GM18858 (cell line): ENCODE measurements at regions not wholly inside any gene's neighbourhood (a gene's known extent, or its start where the extent isn't known, plus 50 kb on each side); places are given as distances from the start of the nearest gene placed in this dataset.
"Not testable (repeated sequence)": the region's sequence is repeated elsewhere in the genome, so short reads cannot be mapped to it uniquely, and the experiment has no call there.

ENCODE experiments used
- ATAC-seq: cut with Tn5 transposase; IDR thresholded peaks from one replicate; pipeline ENCODE4 v1.9.1; 2021; ENCODE audit not compliant: unreplicated experiment

GRCh38 chr3:95826419-95826818 lies 988.0 kb upstream of the EPHA6 start:
- no peak for ATAC-seq

- ATAC-seq, result no peak
These were observed 982.2 kb upstream of the EPHA6 start for GRCh38 chr3:95832146-95832545.

- not testable (repeated sequence) for ATAC-seq
These were observed 953.8 kb upstream of the EPHA6 start for GRCh38 chr3:95860628-95861027.

- no peak for ATAC-seq
These were observed 930.6 kb upstream of the EPHA6 start for GRCh38 chr3:95883801-95884200.

- ATAC-seq, result no peak
These were observed 927.8 kb upstream of the EPHA6 start for GRCh38 chr3:95886616-95887015.

GRCh38 chr3:95887114-95887513 lies 927.3 kb upstream of the EPHA6 start:
- ATAC-seq, result no peak

- no peak for ATAC-seq
These were observed 919.6 kb upstream of the EPHA6 start for GRCh38 chr3:95894820-95895219.

- ATAC-seq, result no peak
These were observed 914.9 kb upstream of the EPHA6 start for GRCh38 chr3:95899494-95899893.

- ATAC-seq, result no peak
These were observed 914.5 kb upstream of the EPHA6 start for GRCh38 chr3:95899911-95900310.

GRCh38 chr3:95901948-95902347 lies 912.4 kb upstream of the EPHA6 start:
- ATAC-seq, result no peak

GRCh38 chr3:95905182-95905581 lies 909.2 kb upstream of the EPHA6 start:
- no peak for ATAC-seq

GRCh38 chr3:95911767-95912166 lies 902.6 kb upstream of the EPHA6 start:
- no peak for ATAC-seq

GRCh38 chr3:95923496-95924210 lies 890.7 kb upstream of the EPHA6 start:
- no peak for ATAC-seq

- ATAC-seq, result no peak
These were observed 887.4 kb upstream of the EPHA6 start for GRCh38 chr3:95926904-95927501.

GRCh38 chr3:95934181-95934580 lies 880.2 kb upstream of the EPHA6 start:
- no peak for ATAC-seq

- ATAC-seq, result no peak
These were observed 875.1 kb upstream of the EPHA6 start for GRCh38 chr3:95939235-95939809.

- ATAC-seq, result no peak
These were observed 848.6 kb upstream of the EPHA6 start for GRCh38 chr3:95965704-95966336.

- no peak for ATAC-seq
These were observed 842.8 kb upstream of the EPHA6 start for GRCh38 chr3:95971573-95971972.

- no peak for ATAC-seq
These were observed 820.1 kb upstream of the EPHA6 start for GRCh38 chr3:95994338-95994737.

- no peak for ATAC-seq
These were observed 813.4 kb upstream of the EPHA6 start for GRCh38 chr3:96000966-96001365.

- no peak for ATAC-seq
These were observed 806.7 kb upstream of the EPHA6 start for GRCh38 chr3:96007650-96008195.

- ATAC-seq, result no peak
These were observed 801.5 kb upstream of the EPHA6 start for GRCh38 chr3:96012939-96013338.
